ENCODE measurements at regions not wholly inside any gene's neighbourhood (a gene's known extent, or its start where the extent isn't known, plus 50 kb on each side); places are given as distances from the start of the nearest gene placed in this dataset.

GRCh38 chr1:229756666-229757065, 130.6 kb downstream of the URB2 start:
- TF ChIP-seq EZH2 (IDR thresholded peaks at IDR 0.05; ENCODE audit: insufficient read depth, poor library complexity, severe bottlenecking) (no peak), EZH2phosphoT487 (IDR thresholded peaks at IDR 0.05; ENCODE audit: insufficient read depth, low read depth) (no peak)

Data from GM23248 (cell line).